GM18951 (cell line): ENCODE measurements at regions not wholly inside any gene's neighbourhood (a gene's known extent, or its start where the extent isn't known, plus 50 kb on each side); places are given as distances from the start of the nearest gene placed in this dataset.
"Not testable (repeated sequence)": the region's sequence is repeated elsewhere in the genome, so short reads cannot be mapped to it uniquely, and the experiment has no call there.

Experiments used
- POLR2A ChIP-seq: IDR thresholded peaks from 4 replicates; pipeline ENCODE4 v1.6.1; 2011; ENCODE audit warnings: mild to moderate bottlenecking; ENCODE audit not compliant: insufficient read length, insufficient read depth; ENCODE audit errors: extremely low read depth
- in situ Hi-C: fragments of 300-500 bp; cut with MboI; formaldehyde crosslinking; loops from one replicate; pipeline ENCODE4 v1.12.0; 2022; ENCODE audit warnings: low sequenced_read_pairs, mixed read lengths, inconsistent platforms; ENCODE audit not compliant: unreplicated experiment

- in situ Hi-C loops = no loop called here
Observed at GRCh38 chr13:73671011-73671410, 463.2 kb downstream of the KLF12 start.

GRCh38 chr13:73667756-73668155 lies 466.4 kb downstream of the KLF12 start:
- no peak for TF ChIP-seq POLR2A
- in situ Hi-C loops = no loop called here

More at GRCh38 chr13:73671011-73671410, 463.2 kb downstream of the KLF12 start:
- TF ChIP-seq POLR2A = no peak

- in situ Hi-C loops = no loop called here
- no peak for TF ChIP-seq POLR2A
Observed at GRCh38 chr13:73665261-73665660, 468.9 kb downstream of the KLF12 start.

GRCh38 chr13:73664851-73665250 lies 469.4 kb downstream of the KLF12 start:
- in situ Hi-C loops = no loop called here
- no peak for TF ChIP-seq POLR2A

- in situ Hi-C loops = no loop called here
- no peak for TF ChIP-seq POLR2A
Observed at GRCh38 chr13:73662833-73663232, 471.4 kb downstream of the KLF12 start.

GRCh38 chr13:73661687-73662425 lies 472.3 kb downstream of the KLF12 start:
- no peak for TF ChIP-seq POLR2A
- in situ Hi-C loops = no loop called here

GRCh38 chr13:73661066-73661465 lies 473.1 kb downstream of the KLF12 start:
- in situ Hi-C loops = no loop called here
- no peak for TF ChIP-seq POLR2A

GRCh38 chr13:73658639-73659038 lies 475.6 kb downstream of the KLF12 start:
- no peak for TF ChIP-seq POLR2A
- in situ Hi-C loops = no loop called here

- no peak for TF ChIP-seq POLR2A
- in situ Hi-C loops = no loop called here
Observed at GRCh38 chr13:73657821-73658540, 476.2 kb downstream of the KLF12 start.

GRCh38 chr13:73656863-73657262 lies 477.3 kb downstream of the KLF12 start:
- TF ChIP-seq POLR2A = no peak
- in situ Hi-C loops = no loop called here

GRCh38 chr13:73653688-73654087 lies 480.5 kb downstream of the KLF12 start:
- in situ Hi-C loops = no loop called here
- TF ChIP-seq POLR2A = no peak

GRCh38 chr13:73647417-73647816 lies 486.8 kb downstream of the KLF12 start:
- in situ Hi-C loops = no loop called here
- TF ChIP-seq POLR2A = no peak

GRCh38 chr13:73640476-73641179 lies 493.6 kb downstream of the KLF12 start:
- in situ Hi-C loops = not testable (repeated sequence)
